ENCODE measurements at regions not wholly inside any gene's neighbourhood (a gene's known extent, or its start where the extent isn't known, plus 50 kb on each side); places are given as distances from the start of the nearest gene placed in this dataset.

- TF ChIP-seq CTCF (conservative IDR thresholded peaks at IDR 0.05; ENCODE audit: low read depth, low read length): no peak
- H2AFZ ChIP-seq (ENCODE audit: low read depth): no peak overlapping the region
- no peak overlapping the region for H3K4me2 ChIP-seq
- no peaks in the 10 kb centered on the region for H3K27me3 ChIP-seq (ENCODE audit: insufficient read depth, low read depth)
- no peaks in the 10 kb centered on the region for H3K79me2 ChIP-seq (ENCODE audit: insufficient read depth, low read depth)
- H3K4me3 ChIP-seq (IDR thresholded peaks at IDR 0.05; ENCODE audit: insufficient read depth, low read depth, low read length): no peak overlapping the region
- no peaks in the 10 kb centered on the region for H4K20me1 ChIP-seq (ENCODE audit: insufficient read depth)
- no peaks in the 10 kb centered on the region for H3K36me3 ChIP-seq (ENCODE audit: insufficient read depth)
- H3K27ac ChIP-seq: no peak overlapping the region
- no peaks in the 10 kb centered on the region for H3K4me1 ChIP-seq (ENCODE audit: low read depth, poor library complexity, severe bottlenecking)
- H3K9ac ChIP-seq: no peak overlapping the region
Measured at GRCh38 chr10:108453166-108453565, 1288.7 kb upstream of the SORCS1 start.

GRCh38 chr10:108452533-108452932, 1288.0 kb upstream of the SORCS1 start:
- no peak overlapping the region for H3K27ac ChIP-seq
- H3K27me3 ChIP-seq (ENCODE audit: insufficient read depth, low read depth): no peaks in the 10 kb centered on the region
- no peaks in the 10 kb centered on the region for H3K4me1 ChIP-seq (ENCODE audit: low read depth, poor library complexity, severe bottlenecking)
- no peak overlapping the region for H3K4me3 ChIP-seq (IDR thresholded peaks at IDR 0.05; ENCODE audit: insufficient read depth, low read depth, low read length)
- no peaks in the 10 kb centered on the region for H4K20me1 ChIP-seq (ENCODE audit: insufficient read depth)
- no peak overlapping the region for H3K4me2 ChIP-seq
- H3K36me3 ChIP-seq (ENCODE audit: insufficient read depth): no peaks in the 10 kb centered on the region
- no peak overlapping the region for H3K9ac ChIP-seq
- TF ChIP-seq CTCF (conservative IDR thresholded peaks at IDR 0.05; ENCODE audit: low read depth, low read length): no peak
- no peak overlapping the region for H2AFZ ChIP-seq (ENCODE audit: low read depth)
- H3K79me2 ChIP-seq (ENCODE audit: insufficient read depth, low read depth): no peaks in the 10 kb centered on the region

GRCh38 chr10:108450280-108450679, 1285.8 kb upstream of the SORCS1 start:
- no peak overlapping the region for H3K9ac ChIP-seq
- no peak overlapping the region for H3K4me3 ChIP-seq (IDR thresholded peaks at IDR 0.05; ENCODE audit: insufficient read depth, low read depth, low read length)
- no peaks in the 10 kb centered on the region for H3K4me1 ChIP-seq (ENCODE audit: low read depth, poor library complexity, severe bottlenecking)
- no peaks in the 10 kb centered on the region for H3K79me2 ChIP-seq (ENCODE audit: insufficient read depth, low read depth)
- no peak overlapping the region for H3K4me2 ChIP-seq
- H3K27me3 ChIP-seq (ENCODE audit: insufficient read depth, low read depth): no peaks in the 10 kb centered on the region
- no peak overlapping the region for H2AFZ ChIP-seq (ENCODE audit: low read depth)
- no peaks in the 10 kb centered on the region for H3K36me3 ChIP-seq (ENCODE audit: insufficient read depth)
- no peak overlapping the region for H3K27ac ChIP-seq
- no peak for TF ChIP-seq CTCF (conservative IDR thresholded peaks at IDR 0.05; ENCODE audit: low read depth, low read length)
- no peaks in the 10 kb centered on the region for H4K20me1 ChIP-seq (ENCODE audit: insufficient read depth)

- H3K27ac ChIP-seq: no peak overlapping the region
- no peaks in the 10 kb centered on the region for H3K36me3 ChIP-seq (ENCODE audit: insufficient read depth)
- H3K9ac ChIP-seq: no peak overlapping the region
- H3K4me2 ChIP-seq: no peak overlapping the region
- no peak overlapping the region for H3K4me3 ChIP-seq (IDR thresholded peaks at IDR 0.05; ENCODE audit: insufficient read depth, low read depth, low read length)
- no peaks in the 10 kb centered on the region for H4K20me1 ChIP-seq (ENCODE audit: insufficient read depth)
- TF ChIP-seq CTCF (conservative IDR thresholded peaks at IDR 0.05; ENCODE audit: low read depth, low read length): no peak
- no peaks in the 10 kb centered on the region for H3K79me2 ChIP-seq (ENCODE audit: insufficient read depth, low read depth)
- no peaks in the 10 kb centered on the region for H3K4me1 ChIP-seq (ENCODE audit: low read depth, poor library complexity, severe bottlenecking)
- no peak overlapping the region for H2AFZ ChIP-seq (ENCODE audit: low read depth)
- H3K27me3 ChIP-seq (ENCODE audit: insufficient read depth, low read depth): no peaks in the 10 kb centered on the region
Measured at GRCh38 chr10:108445746-108446145, 1281.2 kb upstream of the SORCS1 start.

- Histone ChIP-seq H2AFZ (ENCODE audit: low read depth) (no peak overlapping the region), H3K4me3 (IDR thresholded peaks at IDR 0.05; ENCODE audit: insufficient read depth, low read depth, low read length) (no peak overlapping the region), H3K4me2 (no peak overlapping the region), H4K20me1 (ENCODE audit: insufficient read depth) (no peaks in the 10 kb centered on the region), H3K9ac (no peak overlapping the region), H3K79me2 (ENCODE audit: insufficient read depth, low read depth) (no peaks in the 10 kb centered on the region), H3K27me3 (ENCODE audit: insufficient read depth, low read depth) (no peaks in the 10 kb centered on the region), H3K27ac (no peak overlapping the region), H3K4me1 (ENCODE audit: low read depth, poor library complexity, severe bottlenecking) (no peaks in the 10 kb centered on the region), H3K36me3 (ENCODE audit: insufficient read depth) (no peaks in the 10 kb centered on the region)
- no peak for TF ChIP-seq CTCF (conservative IDR thresholded peaks at IDR 0.05; ENCODE audit: low read depth, low read length)
Measured at GRCh38 chr10:108443636-108444035, 1279.1 kb upstream of the SORCS1 start.

All from KMS-11 (cell line).